Caco-2 (cell line): ENCODE measurements at regions not wholly inside any gene's neighbourhood (a gene's known extent, or its start where the extent isn't known, plus 50 kb on each side); places are given as distances from the start of the nearest gene placed in this dataset.

Experiments
- BruUV-seq: library from RNA; stranded (reverse); fragments of 400-500 nt; replicated peaks from 2 replicates; lab custom pipeline; 2021; lab: Mats Ljungman, UMichigan
- CTCF ChIA-PET: fragments of 300-600 bp; sonication (Branson Sonifier 250); formaldehyde crosslinking; loops from one replicate; lab custom pipeline; 2022; ENCODE audit warnings: antibody characterized with exemption; lab: Charles Lee
- POLR2A ChIA-PET: fragments of 300-600 bp; sonication (Branson Sonifier 250); formaldehyde crosslinking; loops from one replicate; lab custom pipeline; 2022; ENCODE audit warnings: antibody characterized with exemption; lab: Charles Lee
- DNase-seq, 2 experiments: peaks; one replicate each; pipeline versions ENCODE4 v3.0.0 to v3.0.0-alpha.2; 2020 to 2022
- H3K27me3 ChIP-seq: replicated peaks from 2 replicates; pipeline ENCODE4 v1.6.0; 2011; ENCODE audit warnings: low read length; ENCODE audit not compliant: control insufficient read depth, insufficient read depth
- H3K36me3 ChIP-seq: 2 replicates; pipeline ENCODE4 v1.5.1; 2011; ENCODE audit warnings: low read length; ENCODE audit not compliant: control insufficient read depth, insufficient read depth
- H3K4me1 ChIP-seq: fragments of 250-450 bp; sonication (Bioruptor Pico); 2 replicates; pipeline ENCODE4 v1.5.1; 2020; ENCODE audit warnings: mild to moderate bottlenecking
- H3K4me3 ChIP-seq: 2 replicates; pipeline ENCODE4 v1.5.1; 2011; ENCODE audit warnings: low read depth, mild to moderate bottlenecking, control low read depth, low read length
- H3K9me3 ChIP-seq: fragments of 250-450 bp; sonication (Bioruptor Pico); 2 replicates; pipeline ENCODE4 v1.5.1; 2020; ENCODE audit warnings: mild to moderate bottlenecking, moderate library complexity
- H3K27ac Mint-ChIP-seq: one replicate; pipeline ENCODE4 v1.8.0; 2022; ENCODE audit warnings: mixed read lengths; ENCODE audit not compliant: unreplicated experiment
- H3K27me3 Mint-ChIP-seq: one replicate; pipeline ENCODE4 v1.8.0; 2022; ENCODE audit warnings: mixed read lengths; ENCODE audit not compliant: insufficient read depth, unreplicated experiment
- H3K36me3 Mint-ChIP-seq: one replicate; pipeline ENCODE4 v1.8.0; 2022; ENCODE audit warnings: mild to moderate bottlenecking, mixed read lengths; ENCODE audit not compliant: insufficient read depth, unreplicated experiment
- H3K4me1 Mint-ChIP-seq: one replicate; pipeline ENCODE4 v1.8.0; 2022; ENCODE audit warnings: low read depth, mixed read lengths; ENCODE audit not compliant: unreplicated experiment
- H3K4me3 Mint-ChIP-seq: one replicate; pipeline ENCODE4 v1.8.0; 2022; ENCODE audit warnings: mild to moderate bottlenecking, moderate library complexity, mixed read lengths; ENCODE audit not compliant: unreplicated experiment
- H3K9me3 Mint-ChIP-seq: one replicate; pipeline ENCODE4 v1.8.0; 2022; ENCODE audit warnings: mixed read lengths; ENCODE audit not compliant: unreplicated experiment
- CTCF ChIP-seq, 2 experiments: fragments of 200-600 bp in 1 of 2; IDR thresholded peaks; 1 replicate in 1 of 2; 2 replicates in 1 of 2; pipeline versions ENCODE4 v1.5.1 to v1.8.0; 2011 to 2022; ENCODE audit warnings: antibody characterized with exemption in 1 of 2, control low read depth in 1 of 2, inconsistent platforms in 1 of 2, low read depth in 1 of 2, low read length in 1 of 2, mild to moderate bottlenecking in 1 of 2, moderate library complexity in 1 of 2; ENCODE audit not compliant: insufficient read depth in 1 of 2, severe bottlenecking in 1 of 2, unreplicated experiment in 1 of 2
- intact Hi-C: fragments of 100-400 bp; cut with micrococcal nuclease; formaldehyde crosslinking; loops from one replicate; pipeline ENCODE4 v1.10.0; 2022; ENCODE audit not compliant: unreplicated experiment

DNA sequence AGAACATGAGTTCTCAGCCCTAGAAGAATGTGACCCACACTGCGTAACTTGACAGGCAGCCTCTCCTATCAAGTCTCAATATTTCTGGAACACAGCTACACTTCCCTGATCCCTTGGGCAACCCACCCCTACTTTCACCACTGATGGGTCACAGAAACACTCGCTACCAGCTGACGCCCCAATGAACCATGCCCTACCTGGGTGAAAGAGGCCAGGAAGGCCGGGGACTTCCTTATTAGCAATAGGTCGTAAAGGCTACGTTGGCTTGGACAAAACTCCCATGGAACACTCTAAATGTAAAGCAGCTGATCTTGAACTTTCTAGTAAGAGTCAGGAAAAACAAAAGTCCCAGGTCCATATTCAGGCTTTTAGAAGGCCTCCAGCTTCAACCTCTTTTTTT is 202.3 kb upstream of the KCTD7 start:
- Histone ChIP-seq H3K4me3 (no peak overlapping the region), H3K4me1 (no peaks in the 10 kb centered on the region), H3K27me3 (no peaks in the 10 kb centered on the region), H3K9me3 (no peaks in the 10 kb centered on the region), H3K36me3 (peaks cover 2% of the 10 kb centered on the region)
- Mint-ChIP-seq H3K36me3 (peaks cover 16% of the 10 kb centered on the region), H3K27me3 (no peaks in the 10 kb centered on the region), H3K4me3 (no peak overlapping the region), H3K4me1 (peaks cover 6% of the 10 kb centered on the region), H3K9me3 (no peaks in the 10 kb centered on the region), H3K27ac (no peak overlapping the region)
- ChIA-PET CTCF (no interaction called here), POLR2A (no interaction called here)
- no peak for DNase-seq
- intact Hi-C loops = no loop called here
- BruUV-seq = no TSS peak
- no peak for TF ChIP-seq CTCF (IDR thresholded peaks at IDR 0.05; ENCODE audit: insufficient read depth in 1 of 2, low read depth in 1 of 2, low read length in 1 of 2, severe bottlenecking in 1 of 2, unreplicated experiment in 1 of 2)

DNA sequence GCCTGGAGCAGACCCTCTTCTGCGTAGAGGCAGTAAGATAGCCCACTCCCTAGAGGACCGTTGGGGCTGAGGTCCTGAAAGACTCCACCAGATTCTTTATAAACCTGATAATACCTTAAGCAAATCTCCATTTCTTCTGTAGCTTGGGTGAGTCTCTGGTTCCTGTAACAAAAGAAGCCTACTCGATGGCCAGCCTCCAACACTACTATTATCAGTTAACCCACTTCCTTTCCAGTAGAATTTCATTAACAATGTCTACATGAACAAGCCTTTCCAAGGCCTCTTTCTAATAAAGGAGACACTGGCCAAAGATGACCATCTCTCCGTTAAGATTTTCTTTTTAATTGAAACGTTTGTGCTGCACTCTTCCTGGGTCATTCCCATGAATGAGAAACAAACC is 201.7 kb upstream of the KCTD7 start:
- H3K36me3 ChIP-seq = peaks cover 2% of the 10 kb centered on the region
- Mint-ChIP-seq H3K36me3 (peaks cover 16% of the 10 kb centered on the region), H3K27ac (no peak overlapping the region), H3K4me3 (no peak overlapping the region), H3K9me3 (no peaks in the 10 kb centered on the region), H3K4me1 (peaks cover 6% of the 10 kb centered on the region), H3K27me3 (no peaks in the 10 kb centered on the region)
- H3K4me1 ChIP-seq = no peaks in the 10 kb centered on the region
- TF ChIP-seq CTCF (IDR thresholded peaks at IDR 0.05; ENCODE audit: insufficient read depth in 1 of 2, low read depth in 1 of 2, low read length in 1 of 2, severe bottlenecking in 1 of 2, unreplicated experiment in 1 of 2) = no peak
- POLR2A ChIA-PET = no interaction called here
- CTCF ChIA-PET = no interaction called here
- intact Hi-C loops = no loop called here
- no peak overlapping the region for H3K4me3 ChIP-seq
- no TSS peak for BruUV-seq
- H3K9me3 ChIP-seq = no peaks in the 10 kb centered on the region
- no peaks in the 10 kb centered on the region for H3K27me3 ChIP-seq
- no peak for DNase-seq

- Mint-ChIP-seq H3K4me1 (peaks cover 6% of the 10 kb centered on the region), H3K36me3 (peaks cover 16% of the 10 kb centered on the region), H3K9me3 (no peaks in the 10 kb centered on the region), H3K27ac (no peak overlapping the region), H3K4me3 (no peak overlapping the region), H3K27me3 (no peaks in the 10 kb centered on the region)
- H3K4me3 ChIP-seq = no peak overlapping the region
- H3K9me3 ChIP-seq = no peaks in the 10 kb centered on the region
- no peaks in the 10 kb centered on the region for H3K27me3 ChIP-seq
- H3K4me1 ChIP-seq = no peaks in the 10 kb centered on the region
- CTCF ChIA-PET = interaction anchor here (0.5 kb wide), 1 partner anchor 10 kb away, joined by 4 read pairs; no protein-coding TSS in a partner anchor
- peaks cover 2% of the 10 kb centered on the region for H3K36me3 ChIP-seq
- no peak for DNase-seq
- BruUV-seq = no TSS peak
- intact Hi-C loops = no loop called here
- no peak for TF ChIP-seq CTCF (IDR thresholded peaks at IDR 0.05; ENCODE audit: insufficient read depth in 1 of 2, low read depth in 1 of 2, low read length in 1 of 2, severe bottlenecking in 1 of 2, unreplicated experiment in 1 of 2)
- POLR2A ChIA-PET = no interaction called here
These were observed 200.7 kb upstream of the KCTD7 start for GRCh38 chr7:66427956-66428355.
